ENCODE measurements at regions not wholly inside any gene's neighbourhood (a gene's known extent, or its start where the extent isn't known, plus 50 kb on each side); places are given as distances from the start of the nearest gene placed in this dataset.

DNA sequence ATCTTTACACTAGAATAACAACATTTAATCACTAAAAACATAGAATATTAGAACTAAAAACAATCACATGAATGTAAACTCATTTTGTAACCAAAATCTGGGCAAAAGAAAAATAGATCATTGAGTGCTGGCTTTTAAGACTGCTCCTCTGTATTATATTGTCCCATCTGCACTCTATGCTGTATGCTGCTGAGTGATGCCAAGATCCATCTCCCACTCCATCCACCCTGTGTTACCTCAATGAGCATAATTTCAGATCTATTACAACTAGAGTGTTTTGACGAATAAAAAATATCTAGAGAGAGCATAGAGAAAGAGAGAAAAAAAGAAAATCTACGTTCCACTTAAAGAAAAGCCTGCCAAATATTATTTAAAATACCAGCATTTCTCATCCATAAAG, 1060.4 kb downstream of the ZPLD1 start:
- DNase-seq (ENCODE audit: low read depth in 1 of 2, low spot score in 1 of 2), result no peak
- Histone ChIP-seq H3K27ac (replicated peaks) (no peak overlapping the region), H3K4me3 (replicated peaks; ENCODE audit: insufficient read depth, low read length) (no peak overlapping the region), H3K27me3 (ENCODE audit: insufficient read depth, poor library complexity, severe bottlenecking) (no peaks in the 10 kb centered on the region)
- TF ChIP-seq GABPA (IDR thresholded peaks at IDR 0.05; ENCODE audit: low read depth) (no peak), POLR2AphosphoS5 (IDR thresholded peaks at IDR 0.05; ENCODE audit: low read depth) (no peak), SPI1 (IDR thresholded peaks at IDR 0.05; ENCODE audit: borderline replicate concordance, low read depth) (no peak)
- TF ChIP-seq, protein P1, sequence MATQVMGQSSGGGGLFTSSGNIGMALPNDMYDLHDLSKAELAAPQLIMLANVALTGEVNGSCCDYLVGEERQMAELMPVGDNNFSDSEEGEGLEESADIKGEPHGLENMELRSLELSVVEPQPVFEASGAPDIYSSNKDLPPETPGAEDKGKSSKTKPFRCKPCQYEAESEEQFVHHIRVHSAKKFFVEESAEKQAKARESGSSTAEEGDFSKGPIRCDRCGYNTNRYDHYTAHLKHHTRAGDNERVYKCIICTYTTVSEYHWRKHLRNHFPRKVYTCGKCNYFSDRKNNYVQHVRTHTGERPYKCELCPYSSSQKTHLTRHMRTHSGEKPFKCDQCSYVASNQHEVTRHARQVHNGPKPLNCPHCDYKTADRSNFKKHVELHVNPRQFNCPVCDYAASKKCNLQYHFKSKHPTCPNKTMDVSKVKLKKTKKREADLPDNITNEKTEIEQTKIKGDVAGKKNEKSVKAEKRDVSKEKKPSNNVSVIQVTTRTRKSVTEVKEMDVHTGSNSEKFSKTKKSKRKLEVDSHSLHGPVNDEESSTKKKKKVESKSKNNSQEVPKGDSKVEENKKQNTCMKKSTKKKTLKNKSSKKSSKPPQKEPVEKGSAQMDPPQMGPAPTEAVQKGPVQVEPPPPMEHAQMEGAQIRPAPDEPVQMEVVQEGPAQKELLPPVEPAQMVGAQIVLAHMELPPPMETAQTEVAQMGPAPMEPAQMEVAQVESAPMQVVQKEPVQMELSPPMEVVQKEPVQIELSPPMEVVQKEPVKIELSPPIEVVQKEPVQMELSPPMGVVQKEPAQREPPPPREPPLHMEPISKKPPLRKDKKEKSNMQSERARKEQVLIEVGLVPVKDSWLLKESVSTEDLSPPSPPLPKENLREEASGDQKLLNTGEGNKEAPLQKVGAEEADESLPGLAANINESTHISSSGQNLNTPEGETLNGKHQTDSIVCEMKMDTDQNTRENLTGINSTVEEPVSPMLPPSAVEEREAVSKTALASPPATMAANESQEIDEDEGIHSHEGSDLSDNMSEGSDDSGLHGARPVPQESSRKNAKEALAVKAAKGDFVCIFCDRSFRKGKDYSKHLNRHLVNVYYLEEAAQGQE (IDR thresholded peaks at IDR 0.05; ENCODE audit: insufficient replicate concordance, low read depth), result no peak
- TF ChIP-seq, protein P2, sequence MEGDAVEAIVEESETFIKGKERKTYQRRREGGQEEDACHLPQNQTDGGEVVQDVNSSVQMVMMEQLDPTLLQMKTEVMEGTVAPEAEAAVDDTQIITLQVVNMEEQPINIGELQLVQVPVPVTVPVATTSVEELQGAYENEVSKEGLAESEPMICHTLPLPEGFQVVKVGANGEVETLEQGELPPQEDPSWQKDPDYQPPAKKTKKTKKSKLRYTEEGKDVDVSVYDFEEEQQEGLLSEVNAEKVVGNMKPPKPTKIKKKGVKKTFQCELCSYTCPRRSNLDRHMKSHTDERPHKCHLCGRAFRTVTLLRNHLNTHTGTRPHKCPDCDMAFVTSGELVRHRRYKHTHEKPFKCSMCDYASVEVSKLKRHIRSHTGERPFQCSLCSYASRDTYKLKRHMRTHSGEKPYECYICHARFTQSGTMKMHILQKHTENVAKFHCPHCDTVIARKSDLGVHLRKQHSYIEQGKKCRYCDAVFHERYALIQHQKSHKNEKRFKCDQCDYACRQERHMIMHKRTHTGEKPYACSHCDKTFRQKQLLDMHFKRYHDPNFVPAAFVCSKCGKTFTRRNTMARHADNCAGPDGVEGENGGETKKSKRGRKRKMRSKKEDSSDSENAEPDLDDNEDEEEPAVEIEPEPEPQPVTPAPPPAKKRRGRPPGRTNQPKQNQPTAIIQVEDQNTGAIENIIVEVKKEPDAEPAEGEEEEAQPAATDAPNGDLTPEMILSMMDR (IDR thresholded peaks at IDR 0.05; ENCODE audit: insufficient read depth, low read length), result no peak

DNA sequence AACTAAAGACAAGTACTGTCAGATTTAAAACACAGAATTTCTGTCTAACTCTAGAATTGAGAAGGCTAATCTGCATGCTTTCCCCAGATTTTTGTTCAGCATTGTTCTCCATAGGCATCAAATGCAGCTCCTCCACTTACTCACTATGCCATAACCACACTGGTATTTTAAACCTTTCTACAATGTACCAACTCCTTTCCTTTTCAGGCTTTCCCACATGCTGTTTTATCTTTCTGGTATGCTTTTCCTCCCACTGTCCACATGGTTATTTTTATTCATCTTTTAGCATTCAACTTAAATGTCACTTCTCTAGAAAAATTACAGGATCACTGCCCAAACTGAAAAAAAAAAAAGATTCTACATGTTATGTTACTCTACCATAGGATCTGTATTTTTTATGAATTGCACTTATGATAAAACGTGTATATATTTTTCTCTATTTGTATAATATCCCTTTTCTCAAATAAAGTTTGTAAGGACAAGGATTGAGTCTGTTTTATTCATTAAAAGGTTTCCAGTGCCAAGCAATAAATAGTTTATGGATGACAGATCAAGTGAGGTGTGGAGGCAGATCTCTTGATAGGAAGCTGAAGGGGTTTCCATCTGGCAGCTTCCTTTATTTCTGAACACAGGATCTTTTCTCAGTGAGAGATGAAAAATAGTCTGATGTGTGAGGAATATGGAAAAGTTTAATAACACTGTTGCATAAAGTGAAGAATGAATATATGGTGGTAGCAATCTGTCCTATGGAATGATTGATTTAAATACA, 1064.5 kb downstream of the ZPLD1 start:
- H3K4me3 ChIP-seq (replicated peaks; ENCODE audit: insufficient read depth, low read length), result no peak overlapping the region
- no peak for TF ChIP-seq POLR2AphosphoS5 (IDR thresholded peaks at IDR 0.05; ENCODE audit: low read depth)
- no peak for TF ChIP-seq GABPA (IDR thresholded peaks at IDR 0.05; ENCODE audit: low read depth)
- TF ChIP-seq SPI1 (IDR thresholded peaks at IDR 0.05; ENCODE audit: borderline replicate concordance, low read depth), result no peak
- TF ChIP-seq, protein P1 (IDR thresholded peaks at IDR 0.05; ENCODE audit: insufficient replicate concordance, low read depth), result no peak
- TF ChIP-seq, protein P2 (IDR thresholded peaks at IDR 0.05; ENCODE audit: insufficient read depth, low read length), result no peak
- H3K27ac ChIP-seq (replicated peaks), result no peak overlapping the region
- DNase-seq (ENCODE audit: low read depth in 1 of 2, low spot score in 1 of 2), result no peak
- no peaks in the 10 kb centered on the region for H3K27me3 ChIP-seq (ENCODE audit: insufficient read depth, poor library complexity, severe bottlenecking)

DNA sequence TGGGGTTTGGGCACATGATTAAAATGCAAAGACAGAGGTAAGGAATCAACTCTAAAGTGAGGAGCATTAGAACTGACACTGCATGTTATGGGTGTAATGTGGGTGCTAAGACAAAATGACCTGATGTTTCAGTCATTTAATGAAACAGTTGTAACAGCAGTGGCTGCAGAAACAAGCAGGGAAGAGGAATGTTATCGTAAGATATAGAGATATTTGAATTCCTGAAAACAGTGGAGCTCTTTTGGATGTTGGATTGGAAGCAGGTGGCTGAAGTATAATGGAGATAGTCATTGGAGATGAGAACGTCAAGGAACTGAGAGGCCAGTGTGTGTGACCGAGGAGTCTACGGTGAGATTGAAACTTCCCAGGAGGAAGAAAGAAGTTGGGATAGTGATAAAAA, 1065.2 kb downstream of the ZPLD1 start:
- no peak for TF ChIP-seq SPI1 (IDR thresholded peaks at IDR 0.05; ENCODE audit: borderline replicate concordance, low read depth)
- TF ChIP-seq, protein P1 (IDR thresholded peaks at IDR 0.05; ENCODE audit: insufficient replicate concordance, low read depth), result no peak
- TF ChIP-seq, protein P2 (IDR thresholded peaks at IDR 0.05; ENCODE audit: insufficient read depth, low read length), result no peak
- TF ChIP-seq GABPA (IDR thresholded peaks at IDR 0.05; ENCODE audit: low read depth), result no peak
- no peak for TF ChIP-seq POLR2AphosphoS5 (IDR thresholded peaks at IDR 0.05; ENCODE audit: low read depth)
- Histone ChIP-seq H3K27me3 (ENCODE audit: insufficient read depth, poor library complexity, severe bottlenecking) (no peaks in the 10 kb centered on the region), H3K4me3 (replicated peaks; ENCODE audit: insufficient read depth, low read length) (no peak overlapping the region), H3K27ac (replicated peaks) (no peak overlapping the region)
- no peak for DNase-seq (ENCODE audit: low read depth in 1 of 2, low spot score in 1 of 2)

Measured in HL-60 (cell line).